OCI-LY3 (cell line): ENCODE measurements at regions not wholly inside any gene's neighbourhood (a gene's known extent, or its start where the extent isn't known, plus 50 kb on each side); places are given as distances from the start of the nearest gene placed in this dataset.

Source experiments
- H2AFZ ChIP-seq: fragments of 200-600, 300-600 bp; shearing (Covaris generic); 2 replicates; pipeline ENCODE4 v1.6.0; 2014; ENCODE audit warnings: antibody characterized with exemption, low read depth, low read length
- H3K27ac ChIP-seq: fragments of 200-600, 300-600 bp; sonication (generic); 2 replicates; pipeline ENCODE4 v1.5.1; 2014; ENCODE audit warnings: mild to moderate bottlenecking, low read length, moderate library complexity, mixed read lengths
- H3K27me3 ChIP-seq: fragments of 200-600, 300-600 bp; sonication (generic); 2 replicates; pipeline ENCODE4 v1.6.1; 2014; ENCODE audit warnings: low read depth, low read length, mixed read lengths
- H3K36me3 ChIP-seq: fragments of 200-600, 300-600 bp; sonication (generic); replicated peaks from 2 replicates; pipeline ENCODE3; 2014; ENCODE audit warnings: low read depth, low read length, mixed read lengths
- H3K4me1 ChIP-seq: fragments of 300-600, 200-600 bp; sonication (generic); 2 replicates; pipeline ENCODE4 v1.6.1; 2014; ENCODE audit warnings: low read length, mixed read lengths
- H3K4me2 ChIP-seq: fragments of 200-600, 300-600 bp; sonication (generic); 2 replicates; pipeline ENCODE4 v1.6.1; 2014; ENCODE audit warnings: low read length, mixed read lengths
- H3K4me3 ChIP-seq: fragments of 300-600, 200-600 bp; sonication (generic); 2 replicates; pipeline ENCODE4 v1.5.1; 2014; ENCODE audit warnings: antibody characterized with exemption, mild to moderate bottlenecking, low read length, moderate library complexity
- H3K79me2 ChIP-seq: fragments of 300-600, 200-600 bp; shearing (Covaris generic); 2 replicates; pipeline ENCODE4 v1.6.1; 2014; ENCODE audit warnings: mild to moderate bottlenecking, low read length, mixed read lengths
- H3K9ac ChIP-seq: fragments of 300-600, 200-600 bp; shearing (Covaris generic); 2 replicates; pipeline ENCODE4 v1.6.0; 2014; ENCODE audit warnings: mild to moderate bottlenecking, low read length, moderate library complexity
- H3K9me3 ChIP-seq: fragments of 200-600, 300-600 bp; shearing (Covaris generic); 2 replicates; pipeline ENCODE4 v1.6.1; 2014; ENCODE audit warnings: low read length, mixed read lengths; ENCODE audit not compliant: insufficient read depth
- H4K20me1 ChIP-seq: fragments of 200-600, 300-600 bp; sonication (generic); 2 replicates; pipeline ENCODE4 v1.6.1; 2016; ENCODE audit warnings: low read length, mixed read lengths; ENCODE audit not compliant: insufficient read depth
- CTCF ChIP-seq: fragments of 200-600, 300-600 bp; sonication (generic); IDR thresholded peaks from 2 replicates; pipeline ENCODE4 v1.5.1; 2014; ENCODE audit warnings: antibody characterized with exemption, low read length, low read depth
- EZH2phosphoT487 ChIP-seq: fragments of 200-600 bp; shearing (Covaris generic); IDR thresholded peaks from 2 replicates; pipeline ENCODE4 v1.6.1; 2018; ENCODE audit warnings: antibody characterized with exemption, mixed run types, low read depth

- Histone ChIP-seq H3K9me3 (no peaks in the 10 kb centered on the region), H3K79me2 (no peaks in the 10 kb centered on the region), H3K9ac (no peak overlapping the region), H2AFZ (no peak overlapping the region), H3K4me2 (no peak overlapping the region), H3K27me3 (no peaks in the 10 kb centered on the region), H3K4me1 (no peaks in the 10 kb centered on the region), H4K20me1 (no peaks in the 10 kb centered on the region), H3K27ac (no peak overlapping the region), H3K36me3 (no peaks in the 10 kb centered on the region), H3K4me3 (no peak overlapping the region)
- TF ChIP-seq EZH2phosphoT487 (no peak), CTCF (no peak)
Measured at GRCh38 chr5:57855831-57856230, 373.2 kb upstream of the ACTBL2 start.

GRCh38 chr5:57853929-57854697 is 371.5 kb upstream of the ACTBL2 start:
- Histone ChIP-seq H3K27ac (no peak overlapping the region), H3K4me3 (no peak overlapping the region), H2AFZ (no peak overlapping the region), H3K9me3 (no peaks in the 10 kb centered on the region), H3K4me1 (no peaks in the 10 kb centered on the region), H3K4me2 (no peak overlapping the region), H3K9ac (no peak overlapping the region), H3K27me3 (no peaks in the 10 kb centered on the region), H3K79me2 (no peaks in the 10 kb centered on the region), H4K20me1 (no peaks in the 10 kb centered on the region), H3K36me3 (no peaks in the 10 kb centered on the region)
- TF ChIP-seq CTCF: no peak
- TF ChIP-seq EZH2phosphoT487: no peak

- Histone ChIP-seq H3K4me2 (no peak overlapping the region), H2AFZ (no peak overlapping the region), H3K79me2 (no peaks in the 10 kb centered on the region), H3K27me3 (no peaks in the 10 kb centered on the region), H3K9me3 (no peaks in the 10 kb centered on the region), H3K4me3 (no peak overlapping the region), H3K4me1 (no peaks in the 10 kb centered on the region), H4K20me1 (no peaks in the 10 kb centered on the region), H3K36me3 (no peaks in the 10 kb centered on the region), H3K27ac (no peak overlapping the region), H3K9ac (no peak overlapping the region)
- no peak for TF ChIP-seq CTCF
- TF ChIP-seq EZH2phosphoT487: no peak
Measured at GRCh38 chr5:57850109-57850508, 367.5 kb upstream of the ACTBL2 start.

GRCh38 chr5:57845025-57845424 is 362.4 kb upstream of the ACTBL2 start:
- H3K4me1 ChIP-seq: no peaks in the 10 kb centered on the region
- no peak overlapping the region for H3K4me3 ChIP-seq
- H2AFZ ChIP-seq: no peak overlapping the region

More at GRCh38 chr5:57845025-57845424, 362.4 kb upstream of the ACTBL2 start:
- Histone ChIP-seq H3K36me3 (no peaks in the 10 kb centered on the region), H4K20me1 (no peaks in the 10 kb centered on the region), H3K4me2 (no peak overlapping the region), H3K9me3 (no peaks in the 10 kb centered on the region), H3K9ac (no peak overlapping the region), H3K27me3 (no peaks in the 10 kb centered on the region), H3K27ac (no peak overlapping the region), H3K79me2 (no peaks in the 10 kb centered on the region)
- no peak for TF ChIP-seq CTCF
- TF ChIP-seq EZH2phosphoT487: no peak
